ENCODE measurements at regions not wholly inside any gene's neighbourhood (a gene's known extent, or its start where the extent isn't known, plus 50 kb on each side); places are given as distances from the start of the nearest gene placed in this dataset.

- Histone ChIP-seq H3K79me2 (ENCODE audit: insufficient read depth, low read length) (no peaks in the 10 kb centered on the region), H3K14ac (ENCODE audit: insufficient read depth, low read length) (no peak overlapping the region), H3K4me1 (ENCODE audit: insufficient read depth, low read length) (no peaks in the 10 kb centered on the region), H2AK5ac (ENCODE audit: insufficient read length, low read length) (no peak overlapping the region), H3K27me3 (ENCODE audit: insufficient read depth, low read length) (no peaks in the 10 kb centered on the region), H3K9ac (ENCODE audit: extremely low read depth, insufficient read length, low read length) (no peak overlapping the region), H4K8ac (replicated peaks; ENCODE audit: insufficient read length, low read depth, low read length) (no peak overlapping the region), H4K20me1 (ENCODE audit: control insufficient read depth, insufficient read depth, insufficient read length) (no peaks in the 10 kb centered on the region), H3K18ac (ENCODE audit: insufficient read length, low read depth, low read length) (no peak overlapping the region), H2AFZ (ENCODE audit: low read length) (no peak overlapping the region), H2BK5ac (ENCODE audit: insufficient read length, low read length) (no peak overlapping the region), H3K9me3 (ENCODE audit: control insufficient read depth, low read depth, low read length) (no peaks in the 10 kb centered on the region), H4K5ac (ENCODE audit: insufficient read length, low read depth, low read length) (no peak overlapping the region), H2BK120ac (ENCODE audit: low read depth, low read length, poor library complexity, severe bottlenecking) (no peak overlapping the region), H3K4ac (ENCODE audit: low read depth, low read length) (no peak overlapping the region), H2BK12ac (ENCODE audit: insufficient read length, low read depth, low read length) (no peak overlapping the region), H3K23ac (ENCODE audit: insufficient read length, low read depth, low read length) (no peak overlapping the region), H3K56ac (ENCODE audit: insufficient read length, low read depth, low read length) (no peak overlapping the region), H2BK20ac (ENCODE audit: low read depth, low read length, poor library complexity, severe bottlenecking) (no peak overlapping the region), H3K4me2 (ENCODE audit: insufficient read depth, insufficient read length, low read length) (no peak overlapping the region), H3T11ph (ENCODE audit: low read length) (no peak overlapping the region), H4K91ac (ENCODE audit: insufficient read length, low read depth, low read length) (no peak overlapping the region), H3K23me2 (ENCODE audit: insufficient read length, low read depth, low read length, poor library complexity, severe bottlenecking) (no peaks in the 10 kb centered on the region), H3K79me1 (ENCODE audit: insufficient read depth, low read depth, low read length, poor library complexity, severe bottlenecking) (no peaks in the 10 kb centered on the region), H3K27ac (ENCODE audit: insufficient read length, low read depth, low read length) (no peak overlapping the region), H2BK15ac (ENCODE audit: low read depth, low read length) (no peak overlapping the region)
- Mint-ChIP-seq H3K27ac (no peak overlapping the region), H3K4me3 (no peak overlapping the region), H3K9me3 (no peaks in the 10 kb centered on the region; a peak in 1 of 5 replicates), H3K36me3 (ENCODE audit: insufficient read depth in 1 of 3, low read depth in 3 of 3) (no peaks in the 10 kb centered on the region), H3K27me3 (ENCODE audit: low read depth) (no peaks in the 10 kb centered on the region), H3K4me1 (0 out of 4 replicates have a peak, but pooled peaks cover 0 to 3% of the 10 kb centered on the region in 2 experiments)
- no CpG with 5 or more reads among the region's 5 CpGs for WGBS (ENCODE audit: extremely low coverage, insufficient read length, low lambda C conversion rate)
- no peak for DNase-seq
- no peak for TF ChIP-seq CTCF (conservative IDR thresholded peaks at IDR 0.05)
Observed at GRCh38 chr6:165220045-165220444, 89.4 kb downstream of the C6orf118 start.

All from H9 (cell line).